Right atrium auricular region (tissue), 2 donors: ENCODE measurements at regions not wholly inside any gene's neighbourhood (a gene's known extent, or its start where the extent isn't known, plus 50 kb on each side); places are given as distances from the start of the nearest gene placed in this dataset.

Experiments
- DNase-seq: peaks from one replicate; pipeline ENCODE4 v3.0.0-alpha.2; 2019; ENCODE audit warnings: low spot score
- H3K27ac ChIP-seq, 2 donors: fragments of 200-600 bp; sonication (generic); 1 replicate in 1 of 2; 2 replicates in 1 of 2; pipeline ENCODE4 v1.5.1; 2016 to 2019
- H3K27me3 ChIP-seq, 2 donors: fragments of 200-600 bp; sonication (generic); one replicate each; pipeline versions ENCODE4 v1.5.1 to v1.6.0; 2017 to 2019
- H3K36me3 ChIP-seq: fragments of 200-600 bp; sonication (generic); one replicate; pipeline ENCODE4 v1.5.1; 2016
- H3K4me1 ChIP-seq, 2 donors: fragments of 200-600 bp; sonication (generic); one replicate each; pipeline versions ENCODE4 v1.5.1 to v1.6.0; 2017 to 2019
- H3K4me3 ChIP-seq, 2 donors: fragments of 200-600 bp; sonication (generic); 1 replicate in 1 of 2; 2 replicates in 1 of 2; pipeline ENCODE4 v1.5.1; 2017 to 2019; ENCODE audit warnings: mild to moderate bottlenecking in 1 of 2, moderate library complexity in 1 of 2
- H3K9me3 ChIP-seq, 2 donors: fragments of 200-600 bp; sonication (generic); one replicate each; pipeline ENCODE4 v1.5.1; 2019
- CTCF ChIP-seq, 2 donors: fragments of 200-600 bp; sonication (generic); IDR thresholded peaks; one replicate each; pipeline ENCODE4 v1.5.1; 2019; ENCODE audit warnings: antibody characterized with exemption in 2 of 2

DNA sequence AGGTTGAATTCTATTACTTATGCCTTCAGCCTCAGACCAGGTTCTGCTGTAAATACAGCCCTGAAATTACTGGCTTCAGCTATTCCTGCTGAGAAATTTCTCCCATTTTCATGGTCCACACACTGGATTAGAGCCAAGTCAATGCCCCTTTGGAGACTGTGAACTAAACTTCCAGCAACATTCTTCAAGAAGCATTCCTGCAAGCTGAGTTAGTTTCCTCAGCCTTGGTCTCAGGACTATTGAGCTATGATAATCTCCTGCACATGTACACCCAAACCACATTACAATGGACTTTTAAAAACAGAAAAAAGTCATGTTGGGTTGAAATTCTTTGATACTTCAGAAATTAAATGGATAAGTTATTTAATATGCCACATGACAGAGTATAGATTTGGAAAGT lies 58.0 kb upstream of the AVPR1A start:
- no peaks in the 10 kb centered on the region for H3K4me1 ChIP-seq
- no peak overlapping the region for H3K4me3 ChIP-seq
- no peak overlapping the region for H3K27ac ChIP-seq
- no peaks in the 10 kb centered on the region for H3K9me3 ChIP-seq
- H3K27me3 ChIP-seq, result no peaks in the 10 kb centered on the region
- H3K36me3 ChIP-seq, result no peaks in the 10 kb centered on the region
- TF ChIP-seq CTCF (IDR thresholded peaks at IDR 0.05), result no peak
- DNase-seq, result no peak

DNA sequence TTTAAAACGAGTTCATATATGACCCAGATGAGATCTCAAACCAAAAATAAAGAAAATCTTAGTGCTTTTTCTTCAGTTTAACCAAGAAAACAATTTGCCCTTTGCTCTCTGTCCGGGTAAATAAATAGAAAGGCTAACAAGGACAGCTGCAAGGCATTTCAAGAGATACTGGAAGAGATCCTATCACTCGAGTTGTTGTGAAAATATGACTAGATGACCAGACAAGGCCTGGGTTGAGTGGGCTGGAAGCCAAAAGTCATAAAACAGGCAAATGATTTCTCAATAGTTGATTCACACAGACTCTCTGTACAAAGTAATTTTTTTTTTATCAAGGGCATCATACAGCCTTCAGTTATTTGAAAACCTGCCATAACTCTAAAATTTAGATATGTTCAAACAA lies 55.9 kb upstream of the AVPR1A start:
- H3K4me1 ChIP-seq, result no peaks in the 10 kb centered on the region
- no peak overlapping the region for H3K4me3 ChIP-seq
- no peak for TF ChIP-seq CTCF (IDR thresholded peaks at IDR 0.05)
- no peaks in the 10 kb centered on the region for H3K9me3 ChIP-seq
- no peak for DNase-seq
- no peaks in the 10 kb centered on the region for H3K36me3 ChIP-seq
- H3K27ac ChIP-seq, result no peak overlapping the region
- H3K27me3 ChIP-seq, result no peaks in the 10 kb centered on the region

- H3K4me3 ChIP-seq, result no peak overlapping the region
- no peak for TF ChIP-seq CTCF (IDR thresholded peaks at IDR 0.05)
- H3K27ac ChIP-seq, result no peak overlapping the region
- H3K9me3 ChIP-seq, result no peaks in the 10 kb centered on the region
- H3K36me3 ChIP-seq, result no peaks in the 10 kb centered on the region
- no peak for DNase-seq
- H3K27me3 ChIP-seq, result no peaks in the 10 kb centered on the region
- H3K4me1 ChIP-seq, result no peaks in the 10 kb centered on the region
Measured at GRCh38 chr12:63206494-63206893, 55.5 kb upstream of the AVPR1A start.
